Stimulated activated CD4-positive, alpha-beta T cell treated with anti-CD3 and anti-CD28 coated beads, Interleukin-1b, Interleukin-23, amount 100 ng/mL, for 48 hours (primary cell): ENCODE measurements at regions not wholly inside any gene's neighbourhood (a gene's known extent, or its start where the extent isn't known, plus 50 kb on each side); places are given as distances from the start of the nearest gene placed in this dataset.

Source experiments
- DNase-seq: peaks from one replicate; pipeline ENCODE4 v3.0.0-alpha.2; 2020

- DNase-seq, result no peak
Measured at GRCh38 chr4:159503236-159504008, 400.5 kb downstream of the RAPGEF2 start.

GRCh38 chr4:159504684-159505083, 401.8 kb downstream of the RAPGEF2 start:
- DNase-seq, result no peak

GRCh38 chr4:159505266-159505975, 402.5 kb downstream of the RAPGEF2 start:
- DNase-seq, result no peak

GRCh38 chr4:159506801-159507517, 404.1 kb downstream of the RAPGEF2 start:
- no peak for DNase-seq

GRCh38 chr4:159508917-159509500, 406.1 kb downstream of the RAPGEF2 start:
- DNase-seq, result no peak

GRCh38 chr4:159512348-159512747, 409.5 kb downstream of the RAPGEF2 start:
- no peak for DNase-seq

GRCh38 chr4:159515314-159516025, 412.6 kb downstream of the RAPGEF2 start:
- DNase-seq, result no peak

GRCh38 chr4:159516556-159517140, 413.8 kb downstream of the RAPGEF2 start:
- DNase-seq, result no peak

- DNase-seq, result no peak
Measured at GRCh38 chr4:159520074-159520473, 417.2 kb downstream of the RAPGEF2 start.

GRCh38 chr4:159526172-159526571, 423.3 kb downstream of the RAPGEF2 start:
- DNase-seq, result no peak

- no peak for DNase-seq
Measured at GRCh38 chr4:159534655-159535054, 431.8 kb downstream of the RAPGEF2 start.

- DNase-seq, result no peak
Measured at GRCh38 chr4:159538556-159538955, 435.7 kb downstream of the RAPGEF2 start.

- DNase-seq, result no peak
Measured at GRCh38 chr4:159540038-159540437, 437.2 kb downstream of the RAPGEF2 start.

- DNase-seq, result no peak
Measured at GRCh38 chr4:159540501-159540900, 437.6 kb downstream of the RAPGEF2 start.

GRCh38 chr4:159541143-159541542, 438.3 kb downstream of the RAPGEF2 start:
- DNase-seq, result no peak

GRCh38 chr4:159542296-159542695, 439.4 kb downstream of the RAPGEF2 start:
- DNase-seq, result no peak

- DNase-seq, result no peak
Measured at GRCh38 chr4:159543831-159544230, 441.0 kb downstream of the RAPGEF2 start.

GRCh38 chr4:159545556-159545955, 442.7 kb downstream of the RAPGEF2 start:
- DNase-seq, result no peak

GRCh38 chr4:159547645-159548308, 444.9 kb downstream of the RAPGEF2 start:
- DNase-seq, result no peak

- DNase-seq, result no peak
Measured at GRCh38 chr4:159549098-159549518, 446.2 kb downstream of the RAPGEF2 start.

GRCh38 chr4:159551281-159551680, 448.4 kb downstream of the RAPGEF2 start:
- DNase-seq, result no peak
